ENCODE measurements at regions not wholly inside any gene's neighbourhood (a gene's known extent, or its start where the extent isn't known, plus 50 kb on each side); places are given as distances from the start of the nearest gene placed in this dataset.
"Not testable (repeated sequence)": the region's sequence is repeated elsewhere in the genome, so short reads cannot be mapped to it uniquely, and the experiment has no call there.

GRCh38 chr6:117761610-117762009 lies 86.3 kb downstream of the NUS1 start:
- H3K4me3 ChIP-seq (ENCODE audit: low read depth, low read length), result no peak overlapping the region

DNA sequence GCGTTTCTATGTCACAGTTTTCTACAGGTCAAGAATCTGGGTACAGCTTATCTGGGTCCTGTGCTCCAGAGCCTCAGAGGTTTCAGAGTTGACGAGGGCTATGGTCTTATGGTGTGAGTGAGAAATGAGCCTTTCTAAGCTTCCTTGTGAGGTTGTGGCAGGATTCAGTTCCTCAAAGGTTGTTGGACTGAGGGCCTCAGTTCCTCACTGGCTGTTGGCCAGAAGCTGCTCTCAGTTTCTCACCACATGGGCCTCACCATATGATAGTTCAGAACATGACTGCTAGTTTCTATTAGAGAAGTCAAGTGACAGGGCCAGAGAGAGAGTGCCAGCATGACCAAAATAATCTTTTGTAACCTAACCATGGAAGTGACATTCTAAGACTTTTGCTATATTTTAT lies 96.1 kb downstream of the NUS1 start:
- H3K4me3 ChIP-seq (ENCODE audit: low read depth, low read length), result no peak overlapping the region

GRCh38 chr6:117776441-117776840 lies 101.2 kb downstream of the NUS1 start:
- no peak overlapping the region for H3K4me3 ChIP-seq (ENCODE audit: low read depth, low read length)

GRCh38 chr6:117781550-117781949 lies 106.3 kb downstream of the NUS1 start:
- H3K4me3 ChIP-seq (ENCODE audit: low read depth, low read length), result no peak overlapping the region

DNA sequence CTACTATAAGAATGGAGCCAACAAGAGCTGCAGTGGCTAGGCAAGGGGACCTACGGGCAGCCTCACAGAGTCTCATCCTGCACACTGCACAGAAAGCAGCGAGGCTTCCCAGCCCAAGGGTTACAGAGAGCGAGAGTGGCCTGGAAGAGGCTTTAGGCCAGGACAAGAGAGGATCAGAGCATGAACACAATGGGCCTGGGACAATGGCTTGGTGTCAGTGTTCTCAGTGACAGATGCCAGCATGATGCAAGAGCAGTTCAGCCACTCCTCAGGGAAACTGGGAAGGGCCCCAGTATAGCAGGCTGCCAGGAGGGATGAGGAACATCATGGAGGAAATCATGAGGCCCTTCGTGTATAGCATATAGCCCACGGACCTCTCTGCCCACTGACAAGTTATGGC lies 108.0 kb downstream of the NUS1 start:
- no peak overlapping the region for H3K4me3 ChIP-seq (ENCODE audit: low read depth, low read length)

DNA sequence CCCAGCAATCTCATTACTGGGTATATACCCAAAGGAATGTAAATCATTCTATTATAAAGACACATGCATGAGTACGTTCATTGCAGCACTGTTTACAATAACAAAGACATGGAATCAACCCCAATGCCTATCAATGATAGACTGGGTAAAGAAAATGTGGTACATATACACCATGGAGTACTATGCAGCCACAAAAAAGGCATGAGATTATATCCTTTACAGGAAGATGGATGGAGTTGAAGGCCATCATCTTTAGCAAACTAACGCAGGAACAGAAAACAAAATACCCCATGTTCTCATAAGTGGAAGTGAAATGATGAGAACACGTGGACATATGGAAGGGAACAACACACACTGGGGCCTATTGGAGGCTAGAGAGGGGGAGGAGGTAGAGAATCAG lies 115.7 kb downstream of the NUS1 start:
- no peak overlapping the region for H3K4me3 ChIP-seq (ENCODE audit: low read depth, low read length)

- no peak overlapping the region for H3K4me3 ChIP-seq (ENCODE audit: low read depth, low read length)
Observed at GRCh38 chr6:117795234-117795633, 111.8 kb upstream of the SLC35F1 start.

DNA sequence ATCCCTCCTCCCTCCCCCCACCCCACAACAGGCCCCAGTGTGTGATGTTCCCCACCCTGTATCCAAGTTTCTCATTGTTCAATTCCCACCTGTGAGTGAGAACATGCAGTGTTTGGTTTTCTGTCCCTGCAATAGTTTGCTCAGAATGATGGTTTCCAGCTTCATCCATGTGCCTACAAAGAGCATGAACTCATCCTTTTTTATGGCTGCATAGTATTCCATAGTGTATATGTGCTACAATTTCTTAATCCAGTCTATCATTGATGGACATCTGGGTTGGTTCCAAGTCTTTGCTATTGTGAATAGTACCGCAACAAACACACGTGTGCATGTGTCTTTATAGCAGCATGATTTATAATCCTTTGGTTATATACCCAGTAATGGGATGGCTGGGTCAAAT lies 108.2 kb upstream of the SLC35F1 start:
- H3K4me3 ChIP-seq (ENCODE audit: low read depth, low read length), result not testable (repeated sequence)

DNA sequence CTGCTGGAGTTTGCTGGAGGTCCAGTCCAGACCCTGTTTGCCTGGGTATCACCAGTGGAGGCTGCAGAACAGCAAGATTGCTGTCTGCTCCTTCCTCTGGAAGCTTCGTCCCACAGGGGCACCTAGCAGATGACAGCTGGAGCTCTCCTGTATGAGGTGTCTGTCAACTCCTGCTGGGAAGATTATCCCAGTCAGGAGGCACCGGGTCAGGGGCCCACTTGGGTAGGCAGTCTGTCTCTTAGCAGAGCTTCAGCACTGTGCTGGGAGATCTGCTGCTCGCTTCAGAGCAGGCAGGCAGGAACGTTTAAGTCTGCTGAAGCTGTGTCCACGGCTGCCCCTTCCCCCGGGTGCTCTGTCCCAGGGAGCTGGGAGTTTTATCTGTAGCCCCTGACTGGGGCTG lies 96.8 kb upstream of the SLC35F1 start:
- no peak overlapping the region for H3K4me3 ChIP-seq (ENCODE audit: low read depth, low read length)

- H3K4me3 ChIP-seq (ENCODE audit: low read depth, low read length), result no peak overlapping the region
Observed at GRCh38 chr6:117817499-117817898, 89.6 kb upstream of the SLC35F1 start.

- H3K4me3 ChIP-seq (ENCODE audit: low read depth, low read length), result no peak overlapping the region
Observed at GRCh38 chr6:117817992-117818391, 89.1 kb upstream of the SLC35F1 start.

GRCh38 chr6:117818449-117818848 lies 88.6 kb upstream of the SLC35F1 start:
- no peak overlapping the region for H3K4me3 ChIP-seq (ENCODE audit: low read depth, low read length)

DNA sequence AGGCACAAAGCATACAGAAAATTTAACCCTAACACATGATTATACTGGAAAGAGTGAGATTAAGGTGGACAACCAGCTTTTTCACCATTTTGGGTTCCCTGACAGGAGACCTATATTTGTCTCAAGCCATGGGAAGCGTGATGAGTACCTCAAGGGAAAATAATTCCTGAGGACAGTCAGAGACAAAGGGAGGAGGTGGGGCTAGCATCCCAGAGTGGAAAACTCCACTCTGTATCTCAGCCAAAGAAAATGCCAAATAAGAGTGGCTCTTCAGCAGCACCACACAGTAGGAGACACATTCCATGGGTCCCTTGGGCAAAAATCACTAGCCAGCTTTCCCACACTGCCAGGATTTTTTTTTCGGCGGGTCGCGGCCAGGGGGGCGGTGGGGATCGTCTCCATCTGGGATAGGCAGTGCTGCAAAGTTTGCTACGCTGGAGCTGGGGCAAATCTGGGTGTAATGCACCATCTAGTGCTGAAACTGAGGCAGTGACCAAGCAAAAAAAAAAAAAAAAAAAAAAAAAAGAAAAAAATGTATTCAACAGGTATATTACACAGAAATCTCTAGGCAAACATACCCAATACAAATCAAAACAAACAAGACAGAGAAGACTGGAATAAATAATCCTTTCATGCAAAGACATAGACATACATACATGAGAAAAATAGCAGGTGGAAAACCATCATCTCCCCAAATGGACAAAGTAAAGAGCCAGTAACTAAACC lies 77.3 kb upstream of the SLC35F1 start:
- H3K4me3 ChIP-seq (ENCODE audit: low read depth, low read length), result peak overlapping the region; percentile 62

DNA sequence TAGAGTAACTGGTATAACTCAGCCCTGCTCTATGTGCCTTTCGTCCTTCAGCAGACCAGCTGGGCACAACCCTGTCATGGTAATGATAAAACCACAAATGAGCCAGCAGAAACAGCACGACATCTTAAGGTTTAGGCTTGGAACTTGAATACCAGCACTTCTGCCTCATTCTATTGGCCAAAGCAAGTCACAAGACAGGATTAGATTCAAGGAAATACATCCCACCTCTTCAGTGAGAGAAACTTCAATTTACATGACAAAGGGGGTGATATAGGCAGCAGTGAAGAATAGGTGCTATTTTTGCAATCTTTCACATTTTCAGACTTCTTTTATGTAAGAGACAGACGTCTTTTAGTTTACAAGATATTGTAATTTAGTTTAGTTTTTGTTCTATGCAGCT lies 69.8 kb upstream of the SLC35F1 start:
- H3K4me3 ChIP-seq (ENCODE audit: low read depth, low read length), result no peak overlapping the region

GRCh38 chr6:117840541-117840983 lies 66.5 kb upstream of the SLC35F1 start:
- no peak overlapping the region for H3K4me3 ChIP-seq (ENCODE audit: low read depth, low read length)

GRCh38 chr6:117847912-117848311 lies 59.2 kb upstream of the SLC35F1 start:
- no peak overlapping the region for H3K4me3 ChIP-seq (ENCODE audit: low read depth, low read length)

GRCh38 chr6:117849087-117849486 lies 58.0 kb upstream of the SLC35F1 start:
- H3K4me3 ChIP-seq (ENCODE audit: low read depth, low read length), result no peak overlapping the region

Data from iPS-11a (cell line).